Tibial nerve (tissue), 4 donors: ENCODE measurements at regions not wholly inside any gene's neighbourhood (a gene's known extent, or its start where the extent isn't known, plus 50 kb on each side); places are given as distances from the start of the nearest gene placed in this dataset.

ENCODE experiments used
- DNase-seq, 2 donors: peaks; one replicate each; pipeline ENCODE4 v3.0.0-alpha.2; 2019; ENCODE audit warnings: low spot score in 2 of 2
- H3K27ac ChIP-seq, 4 donors: fragments of 200-600 bp; sonication (generic) in 3 of 4; one replicate each; pipeline ENCODE4 v1.5.1; 2017 to 2019; ENCODE audit warnings: mild to moderate bottlenecking in 1 of 4
- H3K27me3 ChIP-seq, 2 donors: fragments of 200-600 bp; sonication (generic) in 1 of 2; one replicate each; pipeline versions ENCODE4 v1.5.1 to v1.6.0; 2017 to 2019
- H3K36me3 ChIP-seq, 3 donors: fragments of 200-600 bp; sonication (generic); one replicate each; pipeline ENCODE4 v1.5.1; 2018 to 2019
- H3K4me1 ChIP-seq, 4 donors: fragments of 200-600 bp; sonication (generic) in 3 of 4; one replicate each; pipeline ENCODE4 v1.5.1; 2017 to 2019
- H3K4me3 ChIP-seq, 4 donors: fragments of 200-600 bp; sonication (generic) in 3 of 4; one replicate each; pipeline ENCODE4 v1.5.1; 2017 to 2019; ENCODE audit warnings: mild to moderate bottlenecking in 1 of 4, moderate library complexity in 1 of 4
- H3K9me3 ChIP-seq, 4 donors: fragments of 200-600 bp; sonication (generic) in 3 of 4; one replicate each; pipeline ENCODE4 v1.5.1; 2017 to 2019
- CTCF ChIP-seq, 5 experiments: fragments of 200-600 bp in 3 of 5; fragments of 450-650 bp in 2 of 5; sonication (generic) in 3 of 5; IDR thresholded peaks; one replicate each; pipeline ENCODE4 v1.5.1; 2016 to 2019; ENCODE audit warnings: antibody characterized with exemption in 5 of 5, mild to moderate bottlenecking in 3 of 5, moderate library complexity in 2 of 5
- EP300 ChIP-seq, 2 donors: sonication (generic); formaldehyde crosslinking; IDR thresholded peaks; one replicate each; pipeline ENCODE4 v1.6.1; 2017; ENCODE audit warnings: antibody characterized with exemption in 2 of 2, mild to moderate bottlenecking in 1 of 2
- POLR2A ChIP-seq, 2 donors: fragments of 450-650 bp; IDR thresholded peaks; one replicate each; pipeline ENCODE4 v1.6.1; 2017; ENCODE audit warnings: antibody characterized with exemption in 2 of 2, mild to moderate bottlenecking in 2 of 2, moderate library complexity in 2 of 2
- WGBS, 2 donors: methylation state at CpG; one replicate each; pipeline ENCODE4 v1.1.5; 2018; 5-methylcytosine and 5-hydroxymethylcytosine counted together

- 16 to 22% methylated on average over 3 of the region's 3 CpGs for WGBS, 2 donors
- TF ChIP-seq EP300 (IDR thresholded peaks at IDR 0.05) (no peak), CTCF (IDR thresholded peaks at IDR 0.05) (no peak), POLR2A (IDR thresholded peaks at IDR 0.05) (no peak)
- no peak overlapping the region for H3K27ac ChIP-seq
Observed at GRCh38 chr2:173760553-173760952, 204.6 kb downstream of the SP3 start.

DNA sequence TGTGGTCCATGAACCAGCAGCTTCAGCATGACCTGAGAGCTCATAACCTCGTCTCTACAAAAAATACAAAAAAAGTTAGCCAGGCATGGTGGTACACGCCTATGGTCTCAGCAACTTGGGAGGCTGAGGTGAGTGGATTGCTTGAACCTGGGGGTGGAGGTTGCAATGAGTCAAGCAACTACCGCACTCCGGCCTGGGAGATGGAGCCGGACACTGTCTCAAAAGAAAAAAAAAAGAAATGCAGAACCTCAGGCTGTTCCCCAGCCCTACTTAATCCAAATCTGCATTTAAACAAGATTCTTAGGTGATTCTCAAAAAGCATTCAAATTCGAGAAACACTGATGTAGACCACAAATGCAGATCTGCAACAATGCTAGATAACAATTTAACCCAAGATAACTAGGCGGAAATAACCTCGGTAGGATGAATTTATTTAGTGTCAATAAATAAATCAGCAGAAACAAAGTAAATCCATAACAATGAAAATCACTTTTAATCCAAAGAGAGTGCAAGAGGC lies 203.5 kb downstream of the SP3 start:
- H3K4me3 ChIP-seq = no peak overlapping the region

More at GRCh38 chr2:173760553-173760952, 204.6 kb downstream of the SP3 start:
- no peaks in the 10 kb centered on the region for H3K9me3 ChIP-seq
- H3K4me3 ChIP-seq = no peak overlapping the region
- DNase-seq = no peak
- peaks cover 0 to 3% (median 0%) of the 10 kb centered on the region in 4 donors for H3K4me1 ChIP-seq
- no peaks in the 10 kb centered on the region for H3K27me3 ChIP-seq
- no peaks in the 10 kb centered on the region for H3K36me3 ChIP-seq

DNA sequence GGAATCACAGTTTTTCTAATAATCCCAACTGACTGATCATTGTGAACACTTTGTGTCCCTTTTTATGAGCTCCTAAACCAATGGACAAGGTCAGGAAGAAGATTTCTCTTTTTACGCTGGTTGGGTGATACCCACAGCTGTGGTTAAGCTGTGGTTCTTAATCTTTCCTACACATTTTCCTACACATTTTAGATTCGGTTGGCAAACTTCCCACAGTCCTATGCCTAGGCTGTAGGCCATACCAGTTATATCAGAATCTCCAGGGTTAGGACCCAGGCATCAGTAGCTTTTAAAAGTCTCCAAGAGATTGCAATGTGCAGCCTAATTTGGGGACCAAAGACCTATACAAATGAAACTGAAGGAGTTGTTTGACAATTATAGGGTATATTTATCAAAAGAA lies 203.0 kb downstream of the SP3 start:
- WGBS, 2 donors = 79 to 85% methylated on average over 2 of the region's 2 CpGs
- H3K36me3 ChIP-seq = no peaks in the 10 kb centered on the region
- H3K27ac ChIP-seq = no peak overlapping the region
- H3K9me3 ChIP-seq = no peaks in the 10 kb centered on the region
- H3K4me1 ChIP-seq = peaks cover 0 to 3% (median 0%) of the 10 kb centered on the region in 4 donors
- H3K4me3 ChIP-seq = no peak overlapping the region
- no peak for DNase-seq
- TF ChIP-seq POLR2A (IDR thresholded peaks at IDR 0.05) (no peak), EP300 (IDR thresholded peaks at IDR 0.05) (no peak)
- H3K27me3 ChIP-seq = no peaks in the 10 kb centered on the region

More for the DNA sequence above, 203.5 kb downstream of the SP3 start:
- no peaks in the 10 kb centered on the region for H3K27me3 ChIP-seq
- WGBS, 2 donors = 82 to 87% methylated on average over 8 of the region's 8 CpGs
- DNase-seq = no peak
- H3K9me3 ChIP-seq = no peaks in the 10 kb centered on the region
- no peak overlapping the region for H3K27ac ChIP-seq
- H3K4me1 ChIP-seq = peaks cover 0 to 3% (median 0%) of the 10 kb centered on the region in 4 donors
- no peaks in the 10 kb centered on the region for H3K36me3 ChIP-seq
- TF ChIP-seq POLR2A (IDR thresholded peaks at IDR 0.05) (no peak), EP300 (IDR thresholded peaks at IDR 0.05) (no peak), CTCF (IDR thresholded peaks at IDR 0.05) (no peak)

DNA sequence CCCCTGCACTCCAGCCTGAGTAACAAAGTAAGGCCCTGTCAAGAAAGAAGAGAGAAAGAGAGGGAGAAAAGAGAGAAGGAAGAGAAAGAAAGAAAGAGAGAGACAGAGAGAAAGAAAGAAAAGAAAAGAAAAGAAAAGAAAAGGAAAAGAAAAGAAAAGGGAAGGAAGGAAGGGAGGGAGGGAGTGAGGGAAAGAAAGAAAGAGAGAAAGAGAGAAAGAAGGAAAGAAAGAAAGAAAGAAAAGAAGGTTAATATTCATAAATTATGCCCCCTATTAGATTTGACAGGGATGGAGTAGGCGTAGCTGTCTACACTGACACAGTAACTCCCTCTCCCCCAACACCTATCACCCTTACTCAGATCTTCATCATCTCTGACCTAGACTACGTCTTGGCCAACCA lies 202.3 kb downstream of the SP3 start:
- WGBS, 2 donors = 92% methylated on average over 2 of the region's 2 CpGs
- Histone ChIP-seq H3K9me3 (no peaks in the 10 kb centered on the region), H3K36me3 (no peaks in the 10 kb centered on the region), H3K27me3 (no peaks in the 10 kb centered on the region), H3K4me3 (no peak overlapping the region), H3K4me1 (peaks cover 0 to 3% (median 0%) of the 10 kb centered on the region in 4 donors), H3K27ac (no peak overlapping the region)
- no peak for TF ChIP-seq CTCF (IDR thresholded peaks at IDR 0.05)
- TF ChIP-seq POLR2A (IDR thresholded peaks at IDR 0.05) = no peak
- no peak for TF ChIP-seq EP300 (IDR thresholded peaks at IDR 0.05)
- no peak for DNase-seq

GRCh38 chr2:173763641-173764040 lies 201.5 kb downstream of the SP3 start:
- TF ChIP-seq EP300 (IDR thresholded peaks at IDR 0.05) = no peak
- DNase-seq = no peak
- no peaks in the 10 kb centered on the region for H3K9me3 ChIP-seq
- no peaks in the 10 kb centered on the region for H3K27me3 ChIP-seq
- WGBS, 2 donors = 93 to 95% methylated on average over 1 of the region's 1 CpG
- no peak overlapping the region for H3K27ac ChIP-seq
- H3K36me3 ChIP-seq = no peaks in the 10 kb centered on the region
- peaks cover 0 to 3% (median 0%) of the 10 kb centered on the region in 4 donors for H3K4me1 ChIP-seq
- H3K4me3 ChIP-seq = no peak overlapping the region

- no peak overlapping the region for H3K4me3 ChIP-seq
- H3K27ac ChIP-seq = no peak overlapping the region
- no peaks in the 10 kb centered on the region for H3K9me3 ChIP-seq
- peaks cover 0 to 3% (median 0%) of the 10 kb centered on the region in 4 donors for H3K4me1 ChIP-seq
- no peaks in the 10 kb centered on the region for H3K27me3 ChIP-seq
- DNase-seq = no peak
- H3K36me3 ChIP-seq = no peaks in the 10 kb centered on the region
- TF ChIP-seq EP300 (IDR thresholded peaks at IDR 0.05) (no peak), POLR2A (IDR thresholded peaks at IDR 0.05) (no peak), CTCF (IDR thresholded peaks at IDR 0.05) (no peak)
- WGBS, 2 donors = 71 to 85% methylated on average over 6 of the region's 6 CpGs
Observed at GRCh38 chr2:173764094-173764493, 201.1 kb downstream of the SP3 start.
